AG10803 (cell line): ENCODE measurements at regions not wholly inside any gene's neighbourhood (a gene's known extent, or its start where the extent isn't known, plus 50 kb on each side); places are given as distances from the start of the nearest gene placed in this dataset.
A peak's percentile ranks its signal among the peaks of the same experiment; 100 is the strongest.

Experiments
- DNase-seq: peaks from one replicate; pipeline ENCODE4 v3.0.0; 2010; ENCODE audit warnings: low read depth
- H3K4me3 ChIP-seq: 2 replicates; pipeline ENCODE4 v1.5.1; 2011; ENCODE audit warnings: mild to moderate bottlenecking, low read length, control low read depth
- TF ChIP-seq, protein P1 (sequence below): conservative IDR thresholded peaks from 2 replicates; pipeline ENCODE4 v1.5.1; 2011; ENCODE audit warnings: mild to moderate bottlenecking, low read length, control low read depth, inconsistent platforms

DNA sequence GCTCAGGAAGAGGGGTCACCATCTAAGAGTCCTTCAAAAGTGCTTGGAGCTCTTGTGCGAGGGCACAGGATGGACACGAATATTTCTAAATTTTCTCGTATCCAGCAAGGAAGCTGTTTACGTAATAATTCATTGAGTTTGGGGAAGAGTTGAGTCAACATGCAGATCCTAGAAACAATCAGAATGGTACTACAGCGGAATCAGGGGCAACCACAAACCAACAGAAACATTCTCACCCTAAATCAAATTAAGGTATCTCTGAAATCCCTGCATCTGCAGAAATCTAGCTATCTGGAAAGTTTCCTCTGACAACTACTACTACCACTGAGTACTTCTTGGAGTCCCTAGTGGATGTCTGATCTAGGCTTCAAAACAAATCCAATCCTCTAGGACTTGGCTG lies 352.4 kb downstream of the LTN1 start:
- TF ChIP-seq, protein P1, sequence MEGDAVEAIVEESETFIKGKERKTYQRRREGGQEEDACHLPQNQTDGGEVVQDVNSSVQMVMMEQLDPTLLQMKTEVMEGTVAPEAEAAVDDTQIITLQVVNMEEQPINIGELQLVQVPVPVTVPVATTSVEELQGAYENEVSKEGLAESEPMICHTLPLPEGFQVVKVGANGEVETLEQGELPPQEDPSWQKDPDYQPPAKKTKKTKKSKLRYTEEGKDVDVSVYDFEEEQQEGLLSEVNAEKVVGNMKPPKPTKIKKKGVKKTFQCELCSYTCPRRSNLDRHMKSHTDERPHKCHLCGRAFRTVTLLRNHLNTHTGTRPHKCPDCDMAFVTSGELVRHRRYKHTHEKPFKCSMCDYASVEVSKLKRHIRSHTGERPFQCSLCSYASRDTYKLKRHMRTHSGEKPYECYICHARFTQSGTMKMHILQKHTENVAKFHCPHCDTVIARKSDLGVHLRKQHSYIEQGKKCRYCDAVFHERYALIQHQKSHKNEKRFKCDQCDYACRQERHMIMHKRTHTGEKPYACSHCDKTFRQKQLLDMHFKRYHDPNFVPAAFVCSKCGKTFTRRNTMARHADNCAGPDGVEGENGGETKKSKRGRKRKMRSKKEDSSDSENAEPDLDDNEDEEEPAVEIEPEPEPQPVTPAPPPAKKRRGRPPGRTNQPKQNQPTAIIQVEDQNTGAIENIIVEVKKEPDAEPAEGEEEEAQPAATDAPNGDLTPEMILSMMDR = no peak
- no peak overlapping the region for H3K4me3 ChIP-seq

DNA sequence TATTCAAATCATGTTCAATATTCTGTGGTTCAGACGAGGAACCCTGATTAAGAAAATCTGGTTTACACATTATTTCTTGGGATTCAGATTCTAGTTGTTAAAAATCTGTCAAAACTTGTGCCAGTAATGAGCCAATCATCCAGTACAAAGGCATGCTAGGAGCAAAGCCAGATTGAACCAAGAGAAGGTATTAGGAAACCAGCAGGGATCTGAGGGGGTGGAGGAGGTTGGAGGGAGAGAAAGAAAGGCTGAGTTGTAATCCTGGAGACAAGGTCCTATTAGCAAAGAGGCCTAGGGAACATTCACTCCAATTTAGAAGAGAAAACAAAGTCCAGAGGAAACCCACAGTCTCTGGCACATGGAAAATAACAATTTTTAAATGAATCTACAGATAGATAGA lies 352.9 kb downstream of the LTN1 start:
- no peak overlapping the region for H3K4me3 ChIP-seq
- TF ChIP-seq, protein P1 = no peak
- DNase-seq = peak; percentile 88

More for the DNA sequence above, 352.4 kb downstream of the LTN1 start:
- no peak for DNase-seq

DNA sequence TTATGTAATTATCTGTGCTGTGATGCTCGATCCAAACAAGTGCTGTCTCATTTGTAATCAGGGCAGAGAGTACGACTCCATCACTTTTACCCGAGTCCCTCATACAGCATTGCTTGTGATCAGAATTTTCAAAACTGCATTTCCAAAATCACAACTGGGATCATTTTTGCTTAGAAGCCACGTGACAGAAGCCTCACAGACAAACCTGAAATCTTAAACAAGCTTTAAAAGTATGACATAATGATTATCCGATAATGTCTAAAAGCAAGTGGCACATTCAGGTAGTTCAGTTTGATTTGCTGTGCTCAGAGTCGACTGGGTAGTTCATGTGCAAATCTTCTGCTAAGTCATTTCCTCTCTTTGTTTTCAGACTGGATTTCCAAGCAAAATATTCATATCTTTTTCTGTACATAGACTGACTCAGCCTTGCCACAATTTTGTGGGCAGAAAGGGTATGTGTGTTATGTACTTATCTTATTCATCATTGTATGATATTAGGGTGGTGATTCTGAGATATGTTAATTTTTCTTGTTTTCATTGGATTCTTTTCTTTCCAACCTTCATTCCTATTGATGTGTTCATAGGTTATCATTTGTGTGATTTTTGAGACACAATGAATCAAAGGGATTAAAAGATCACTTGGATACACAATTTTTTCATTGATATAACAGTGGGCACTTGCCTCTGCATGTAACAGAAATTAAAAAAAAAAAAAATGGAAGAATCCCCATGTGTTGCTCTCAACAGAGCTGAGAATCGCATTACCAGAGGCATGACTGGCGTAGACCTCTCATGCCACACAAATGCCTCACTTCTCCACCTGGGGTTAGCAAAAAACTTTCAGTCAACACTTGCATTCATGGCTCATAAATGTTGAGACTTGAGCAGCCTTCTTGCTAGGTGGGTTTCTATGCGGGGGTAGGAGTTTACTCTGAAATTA lies 355.7 kb downstream of the LTN1 start:
- DNase-seq = peak; percentile 89
- no peak overlapping the region for H3K4me3 ChIP-seq
- TF ChIP-seq, protein P1 = no peak

DNA sequence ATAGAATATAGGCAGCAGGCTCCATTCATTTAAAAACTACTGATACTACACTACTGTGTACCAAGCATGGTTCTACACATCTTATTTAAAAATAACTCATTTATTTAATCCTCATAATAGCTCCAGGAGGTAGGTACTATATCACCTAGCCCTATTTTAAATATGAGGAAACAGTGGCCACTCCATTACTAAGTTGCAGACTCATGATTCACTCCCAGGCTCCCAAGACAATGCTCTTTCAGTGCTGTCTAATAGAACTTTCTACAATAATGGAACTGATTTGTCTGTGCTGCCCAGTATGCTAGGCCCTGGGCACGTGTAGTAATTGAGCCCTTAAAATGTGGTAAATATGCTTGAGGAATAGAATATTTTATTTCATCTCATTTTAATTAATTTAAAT lies 357.1 kb downstream of the LTN1 start:
- TF ChIP-seq, protein P1 = no peak

DNA sequence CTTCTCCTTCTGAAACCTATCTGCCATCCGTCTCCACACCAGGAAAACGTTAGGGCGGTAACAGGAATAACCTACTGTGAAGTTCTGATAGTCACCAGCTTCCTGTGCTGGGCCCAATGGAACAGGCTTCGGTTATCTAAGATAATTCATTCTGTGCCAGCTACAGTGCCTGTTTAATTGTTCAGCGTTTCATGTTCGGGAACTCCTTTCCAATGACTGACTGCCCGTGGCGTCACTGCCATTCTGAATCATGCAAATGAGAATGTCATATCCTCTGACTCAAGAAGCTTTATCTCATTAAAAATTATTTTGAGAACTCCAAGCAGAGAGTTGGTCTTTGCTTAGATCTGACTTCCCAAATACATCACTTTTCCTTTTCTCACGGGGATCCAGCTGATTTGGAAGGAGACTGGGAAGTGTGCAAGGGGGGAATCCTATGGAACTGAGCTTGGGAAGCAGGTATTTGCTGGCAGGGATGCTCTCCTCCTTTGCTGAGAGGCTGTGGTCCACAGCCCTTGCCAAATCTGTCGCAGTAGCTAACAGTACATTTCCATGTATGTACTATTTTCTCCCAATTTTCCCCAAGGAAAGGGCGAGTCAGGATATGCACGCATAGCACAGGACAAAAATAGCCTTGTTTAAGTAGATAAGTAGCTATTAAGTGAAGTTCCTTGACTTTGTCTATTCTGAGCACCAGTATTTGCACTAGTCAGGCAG lies 358.7 kb downstream of the LTN1 start:
- peak; percentile 73 for DNase-seq
- TF ChIP-seq, protein P1 = no peak
- no peak overlapping the region for H3K4me3 ChIP-seq

More for the DNA sequence above, 357.1 kb downstream of the LTN1 start:
- DNase-seq = no peak
- H3K4me3 ChIP-seq = no peak overlapping the region

DNA sequence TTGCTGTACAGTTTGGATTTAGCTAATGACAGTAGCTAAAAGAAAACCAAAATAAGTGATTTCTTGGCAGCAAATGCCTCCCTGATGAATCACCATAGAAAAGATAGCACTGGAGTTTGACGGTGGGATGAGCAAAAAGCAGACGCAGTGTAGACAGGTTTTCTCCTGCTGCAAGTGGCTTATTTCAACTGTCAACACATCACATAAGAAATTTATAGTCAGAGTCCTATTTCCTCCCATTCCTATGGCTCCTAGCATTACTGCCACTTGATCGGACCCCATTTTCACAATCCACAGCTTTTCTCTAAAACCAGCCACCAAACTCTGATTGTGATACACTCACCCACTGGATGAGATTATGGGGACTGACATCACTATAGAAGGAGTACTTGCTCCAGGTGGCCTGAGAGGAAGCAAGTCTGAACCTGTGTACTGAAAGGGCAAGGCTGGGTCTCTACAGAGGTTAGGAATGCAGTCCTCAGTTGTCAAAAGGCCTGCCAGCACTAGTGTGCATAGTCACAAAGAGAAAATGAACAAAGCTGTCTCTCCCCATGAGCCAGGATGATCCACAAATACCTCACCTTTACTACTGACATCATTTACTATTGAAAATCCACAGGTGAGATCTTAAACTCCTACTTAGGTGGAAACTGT lies 359.8 kb downstream of the LTN1 start:
- peak; percentile 58 for DNase-seq
- TF ChIP-seq, protein P1 = no peak
- H3K4me3 ChIP-seq = peak overlapping the region; percentile 14; the same call in 1 of the 2 replicates
